ENCODE measurements at regions not wholly inside any gene's neighbourhood (a gene's known extent, or its start where the extent isn't known, plus 50 kb on each side); places are given as distances from the start of the nearest gene placed in this dataset.

GRCh38 chrX:26653050-26653449 is 437.1 kb downstream of the MAGEB5 start:
- TF ChIP-seq TEAD4 (IDR thresholded peaks at IDR 0.05) (no peak), ZBTB7A (IDR thresholded peaks at IDR 0.05; ENCODE audit: low read depth) (no peak), USF1 (IDR thresholded peaks at IDR 0.05) (no peak), EP300 (IDR thresholded peaks at IDR 0.05; ENCODE audit: borderline replicate concordance) (no peak), YY1 (IDR thresholded peaks at IDR 0.05; ENCODE audit: low read depth) (no peak), CREB1 (IDR thresholded peaks at IDR 0.05; ENCODE audit: low read depth) (no peak), CEBPB (IDR thresholded peaks at IDR 0.05) (no peak), TAF1 (IDR thresholded peaks at IDR 0.05; ENCODE audit: low read depth) (no peak), REST (IDR thresholded peaks at IDR 0.05; ENCODE audit: low read depth) (no peak), NFIC (IDR thresholded peaks at IDR 0.05) (no peak), TCF12 (IDR thresholded peaks at IDR 0.05; ENCODE audit: low read depth) (no peak), MAX (IDR thresholded peaks at IDR 0.05) (no peak), RAD21 (IDR thresholded peaks at IDR 0.05; ENCODE audit: low read depth) (no peak)

Data from Ishikawa (cell line).